HG02852 (cell line): ENCODE measurements at regions not wholly inside any gene's neighbourhood (a gene's known extent, or its start where the extent isn't known, plus 50 kb on each side); places are given as distances from the start of the nearest gene placed in this dataset.
"Not testable (repeated sequence)": the region's sequence is repeated elsewhere in the genome, so short reads cannot be mapped to it uniquely, and the experiment has no call there.

ENCODE experiments used
- ATAC-seq: cut with Tn5 transposase; IDR thresholded peaks from one replicate; pipeline ENCODE4 v1.9.1; 2021; ENCODE audit warnings: mild to moderate bottlenecking, moderate library complexity; ENCODE audit not compliant: unreplicated experiment

- ATAC-seq: no peak
Observed at GRCh38 chr2:154507186-154507585, 191.3 kb upstream of the KCNJ3 start.

- ATAC-seq: no peak
Observed at GRCh38 chr2:154518872-154519271, 179.6 kb upstream of the KCNJ3 start.

GRCh38 chr2:154520951-154521350, 177.5 kb upstream of the KCNJ3 start:
- ATAC-seq: not testable (repeated sequence)

DNA sequence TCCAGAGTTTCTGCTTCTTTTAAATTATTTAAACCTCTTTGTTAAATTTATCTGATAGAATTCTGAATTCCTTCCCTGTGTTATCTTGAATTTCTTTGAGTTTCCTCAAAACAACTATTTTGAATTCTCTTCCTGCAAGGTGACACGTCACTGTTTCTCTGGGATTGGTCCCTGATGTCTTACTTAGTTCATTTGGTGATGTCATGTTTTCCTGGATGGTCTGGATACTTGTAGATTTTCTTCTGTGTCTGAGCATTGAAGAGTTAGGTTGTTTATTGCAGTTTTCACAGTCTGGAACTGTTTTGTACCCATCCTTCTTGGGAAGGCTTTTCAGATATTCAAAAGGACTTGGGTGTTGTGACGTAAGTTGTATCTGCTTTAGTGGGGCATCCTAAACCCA, 172.3 kb upstream of the KCNJ3 start:
- no peak for ATAC-seq

DNA sequence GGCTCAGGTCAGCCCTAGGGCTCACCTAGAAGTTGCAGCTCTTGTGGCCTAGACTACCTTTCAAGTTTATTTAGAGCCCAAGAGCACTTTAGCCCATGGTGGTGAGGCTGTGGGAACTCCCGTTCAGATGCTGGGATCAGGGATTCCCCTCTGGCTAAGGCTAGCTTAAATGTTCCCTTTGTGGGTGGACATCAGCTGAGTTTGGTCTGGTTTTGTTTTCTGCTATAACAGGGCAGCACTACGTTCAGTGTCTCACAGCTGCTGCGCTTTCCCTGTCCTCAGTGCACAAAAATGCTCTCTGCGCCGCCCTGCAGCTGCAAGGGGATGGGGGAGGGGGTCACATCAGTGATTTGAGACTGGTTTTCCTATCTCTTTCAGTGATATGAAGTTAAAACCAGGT, 170.5 kb upstream of the KCNJ3 start:
- ATAC-seq: no peak

DNA sequence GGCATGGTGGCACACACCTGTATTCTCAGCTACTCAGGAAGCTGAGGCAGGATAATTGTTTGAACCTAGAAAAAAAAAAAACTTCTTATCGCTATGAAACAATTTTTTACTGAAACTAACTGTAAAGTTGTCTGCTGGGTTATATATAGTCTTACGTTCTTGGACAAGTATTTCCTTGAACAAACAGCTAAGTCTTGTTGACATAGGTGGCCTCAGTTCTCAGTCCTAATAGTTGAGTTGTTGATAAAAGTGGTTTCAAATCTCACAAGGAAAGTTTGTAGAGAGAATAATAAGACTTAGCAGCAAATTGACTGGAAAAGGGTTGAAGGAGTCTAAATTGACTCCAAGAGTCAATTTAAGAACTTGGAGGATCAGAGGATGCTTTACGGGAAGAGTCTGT, 166.5 kb upstream of the KCNJ3 start:
- ATAC-seq: no peak

DNA sequence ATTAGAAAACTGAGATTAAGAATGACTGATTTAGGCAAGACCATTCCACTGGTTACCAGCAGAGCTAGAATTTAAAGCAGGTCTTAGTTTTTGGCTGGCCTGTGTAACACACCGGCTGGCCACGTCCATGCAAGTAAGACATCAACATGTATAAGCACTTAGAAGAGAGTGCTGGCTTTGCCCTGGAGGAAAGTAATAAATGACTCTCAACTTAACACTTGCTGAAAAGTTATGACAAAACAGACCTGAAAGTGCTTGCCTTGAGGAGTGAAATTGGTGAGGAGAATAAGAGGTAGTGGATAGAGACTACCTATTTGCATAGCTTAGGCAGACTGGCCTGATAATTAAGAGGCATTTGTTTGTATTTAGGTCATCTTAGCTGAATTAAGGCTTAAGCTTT, 165.7 kb upstream of the KCNJ3 start:
- ATAC-seq: no peak

- no peak for ATAC-seq
Observed at GRCh38 chr2:154533300-154533940, 165.1 kb upstream of the KCNJ3 start.

- ATAC-seq: no peak
Observed at GRCh38 chr2:154537024-154537423, 161.5 kb upstream of the KCNJ3 start.

DNA sequence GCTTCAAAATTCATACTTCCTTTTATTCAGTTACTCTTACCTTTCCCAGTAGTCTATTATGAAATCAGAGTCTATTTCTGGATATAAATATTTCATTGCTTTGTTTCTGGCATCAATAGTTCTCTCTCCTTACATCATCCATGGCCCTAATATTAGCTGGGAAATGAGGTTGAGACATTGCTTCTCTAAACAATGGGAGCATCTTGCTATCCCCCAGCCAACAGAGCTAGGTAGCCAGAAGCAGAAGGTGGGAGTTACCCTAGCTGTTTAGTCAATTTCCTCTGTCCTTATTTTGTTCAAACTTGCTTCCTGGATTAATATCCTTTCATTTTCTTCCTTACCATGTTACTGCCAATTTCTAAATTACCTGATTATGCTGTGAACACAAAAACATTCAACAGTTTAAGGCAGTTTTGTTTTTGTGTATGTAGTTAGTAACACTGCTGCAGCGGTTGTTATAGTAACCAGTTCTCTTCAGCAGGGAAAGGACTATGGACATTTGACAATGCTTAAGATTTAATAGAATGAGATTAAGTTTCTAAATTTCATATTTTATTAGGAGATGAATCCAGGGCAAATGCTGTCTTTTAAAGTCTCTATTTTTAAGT, 160.5 kb upstream of the KCNJ3 start:
- ATAC-seq: no peak

DNA sequence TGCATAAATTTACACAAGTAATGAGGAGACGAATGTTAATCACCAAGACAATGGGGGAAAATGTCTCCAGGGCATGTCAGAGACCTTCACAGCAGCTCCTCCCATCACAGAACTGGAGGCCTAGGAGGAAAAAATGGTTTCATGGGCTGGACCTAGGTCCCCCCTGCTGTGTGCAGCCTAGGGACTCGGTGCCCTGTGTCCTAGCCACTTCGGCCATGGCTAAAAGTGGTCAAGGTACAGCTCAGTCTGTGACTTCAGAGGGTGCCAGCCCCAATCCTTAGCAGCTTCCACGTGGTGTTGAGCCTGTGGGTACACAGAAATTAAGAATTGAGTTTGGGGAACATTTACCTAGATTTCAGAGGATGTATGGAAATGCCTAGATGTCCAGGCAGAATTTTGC, 152.2 kb upstream of the KCNJ3 start:
- no peak for ATAC-seq

DNA sequence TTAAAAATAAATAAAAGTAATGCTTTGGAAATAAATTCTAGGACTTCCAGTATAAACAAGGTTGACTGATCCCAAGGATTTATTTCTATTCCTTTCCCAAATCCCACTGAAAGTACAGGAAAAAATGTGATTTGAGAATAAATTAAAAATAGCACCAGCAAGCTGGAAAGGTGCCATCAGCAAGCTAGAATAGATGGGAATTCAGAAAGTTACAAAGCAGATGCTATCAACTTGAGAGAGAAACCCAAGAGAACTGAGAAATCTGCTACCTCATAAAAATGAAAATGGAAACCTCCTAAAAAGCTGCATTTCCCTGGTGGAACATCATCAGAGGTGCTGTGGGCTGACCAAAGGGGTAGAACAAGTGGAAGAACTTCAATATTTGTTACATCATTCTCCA, 148.6 kb upstream of the KCNJ3 start:
- no peak for ATAC-seq

GRCh38 chr2:154551649-154552048, 146.8 kb upstream of the KCNJ3 start:
- ATAC-seq: no peak

GRCh38 chr2:154554046-154554445, 144.4 kb upstream of the KCNJ3 start:
- ATAC-seq: no peak

GRCh38 chr2:154555710-154556109, 142.8 kb upstream of the KCNJ3 start:
- ATAC-seq: no peak

- ATAC-seq: no peak
Observed at GRCh38 chr2:154556146-154556545, 142.3 kb upstream of the KCNJ3 start.

DNA sequence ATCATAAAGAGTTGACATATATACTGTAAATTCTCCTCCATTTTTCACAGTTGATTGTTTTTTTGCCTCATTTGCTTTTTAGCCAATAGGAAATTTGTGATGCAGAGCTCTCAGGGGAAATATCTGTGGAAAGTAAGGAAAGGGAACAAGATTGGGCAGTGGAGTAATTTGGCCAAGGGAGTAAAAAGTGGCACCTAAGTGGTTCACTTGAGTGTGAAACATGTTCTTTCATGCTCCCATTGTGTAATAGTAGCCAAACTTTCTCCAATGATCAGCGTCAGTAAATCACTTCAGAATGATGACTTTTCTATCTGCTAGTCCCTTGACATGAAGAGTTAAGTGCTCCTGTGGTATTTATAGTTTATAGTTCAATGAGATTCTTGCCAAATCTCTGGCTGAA, 141.9 kb upstream of the KCNJ3 start:
- ATAC-seq: no peak

GRCh38 chr2:154557906-154558305, 140.6 kb upstream of the KCNJ3 start:
- no peak for ATAC-seq

DNA sequence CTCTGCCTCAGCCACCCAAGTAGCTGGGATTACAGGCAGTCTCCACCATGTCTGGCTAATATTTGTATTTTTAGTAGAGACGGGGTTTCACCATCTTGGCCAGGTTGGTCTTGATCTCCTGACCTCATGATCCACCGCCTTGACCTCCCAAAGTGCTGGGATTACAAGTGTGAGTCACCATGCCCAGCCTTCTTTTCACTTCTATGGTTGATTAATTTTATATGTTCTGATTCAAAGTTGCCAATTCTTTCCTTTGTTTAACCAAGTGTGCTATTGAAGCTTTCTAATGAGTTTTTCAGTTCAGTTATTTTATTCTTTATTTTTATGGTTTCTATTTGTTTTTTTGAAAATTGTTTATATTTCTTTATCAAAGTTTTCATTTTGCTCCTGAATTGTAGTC, 133.1 kb upstream of the KCNJ3 start:
- ATAC-seq: no peak

DNA sequence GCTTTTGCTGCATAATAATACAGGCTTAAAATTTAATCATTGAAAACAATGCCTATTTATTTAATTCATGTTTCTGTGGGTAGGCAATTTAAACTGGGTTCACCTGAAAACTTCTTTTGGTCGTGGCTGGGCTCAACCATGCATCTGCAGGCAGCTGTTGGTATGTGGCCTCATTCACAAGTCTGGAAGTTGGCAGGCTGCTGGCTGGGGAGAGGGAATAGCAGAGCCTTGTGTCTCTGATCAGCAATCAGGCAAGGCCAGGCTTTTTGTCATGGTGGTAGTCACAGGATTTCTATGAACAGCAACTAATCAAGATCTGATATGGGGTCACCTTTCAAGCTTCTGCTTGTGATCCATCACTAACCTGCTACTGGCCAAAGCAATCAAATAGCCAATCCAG, 130.1 kb upstream of the KCNJ3 start:
- no peak for ATAC-seq

DNA sequence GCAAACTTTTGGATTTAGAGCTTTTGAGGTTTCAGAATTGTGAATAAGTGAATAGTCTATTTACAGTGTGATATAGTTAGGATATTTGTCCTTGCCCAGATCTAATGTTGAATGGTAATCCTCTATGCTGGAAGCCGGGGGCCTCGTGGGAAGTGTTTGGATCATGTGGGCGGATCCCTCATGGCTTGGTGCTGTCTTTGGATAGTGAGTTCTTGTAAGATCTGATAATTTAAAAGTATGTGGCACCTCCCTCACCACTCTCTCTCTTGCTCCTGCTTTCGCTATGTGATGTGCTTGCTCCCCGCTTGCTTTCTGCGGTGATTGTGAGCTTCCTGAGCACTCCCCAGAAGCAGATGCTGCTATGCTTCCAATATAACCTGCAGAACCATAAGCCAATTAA, 128.0 kb upstream of the KCNJ3 start:
- no peak for ATAC-seq

DNA sequence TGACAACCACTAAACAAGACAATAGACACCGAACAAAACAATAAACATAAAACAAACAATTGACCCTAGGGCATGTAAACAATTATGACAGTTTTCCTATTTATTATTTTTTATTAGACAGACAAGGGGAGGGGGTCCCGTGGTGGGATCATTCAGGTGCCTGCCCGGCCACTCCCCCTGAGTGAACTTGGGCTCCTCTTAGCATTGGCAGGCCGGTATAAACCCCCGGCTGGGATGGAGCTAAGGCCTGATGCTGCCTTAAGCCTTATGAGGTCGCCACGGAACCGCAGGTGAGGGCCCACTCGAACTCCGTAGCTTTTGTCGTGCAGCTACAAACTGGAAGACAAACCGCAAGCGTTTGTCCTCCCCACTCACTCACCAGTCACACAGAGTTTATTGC, 121.8 kb upstream of the KCNJ3 start:
- not testable (repeated sequence) for ATAC-seq

DNA sequence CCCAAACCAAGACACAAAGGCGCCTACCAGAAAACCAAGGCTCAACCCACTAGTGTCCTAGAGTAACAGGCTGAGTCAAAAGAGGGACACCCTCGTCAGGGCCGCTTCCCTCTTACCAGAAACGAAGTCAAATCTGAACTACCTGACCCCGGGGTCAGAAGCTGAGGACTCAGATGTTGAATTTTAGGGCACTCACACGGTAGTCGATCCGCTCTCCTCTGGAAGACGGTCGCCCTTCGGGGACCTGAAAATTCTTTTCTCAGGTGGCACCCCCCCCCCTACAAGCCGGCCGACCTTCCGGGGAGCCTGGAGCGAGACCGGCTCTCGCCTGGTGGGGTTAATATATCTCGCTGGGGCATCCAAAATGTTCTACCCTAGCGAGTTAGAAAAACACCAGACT, 121.1 kb upstream of the KCNJ3 start:
- ATAC-seq: no peak
